B cell (primary cell): ENCODE measurements at regions not wholly inside any gene's neighbourhood (a gene's known extent, or its start where the extent isn't known, plus 50 kb on each side); places are given as distances from the start of the nearest gene placed in this dataset.

Experiments
- CTCF ChIP-seq: fragments of 200-600 bp; IDR thresholded peaks from one replicate; pipeline ENCODE4 v1.8.0; 2022; ENCODE audit warnings: antibody characterized with exemption, mild to moderate bottlenecking
- EZH2 ChIP-seq: IDR thresholded peaks from 2 replicates; pipeline ENCODE4 v1.6.1; 2012; ENCODE audit warnings: borderline replicate concordance, low read depth, mild to moderate bottlenecking, moderate library complexity, low read length; ENCODE audit not compliant: insufficient read depth, poor library complexity, severe bottlenecking

- no peak for TF ChIP-seq CTCF
- TF ChIP-seq EZH2 = no peak
Measured at GRCh38 chr17:51500454-51500853, 240.1 kb downstream of the UTP18 start.
